ENCODE measurements at regions not wholly inside any gene's neighbourhood (a gene's known extent, or its start where the extent isn't known, plus 50 kb on each side); places are given as distances from the start of the nearest gene placed in this dataset.
"Not testable (repeated sequence)": the region's sequence is repeated elsewhere in the genome, so short reads cannot be mapped to it uniquely, and the experiment has no call there.

DNA sequence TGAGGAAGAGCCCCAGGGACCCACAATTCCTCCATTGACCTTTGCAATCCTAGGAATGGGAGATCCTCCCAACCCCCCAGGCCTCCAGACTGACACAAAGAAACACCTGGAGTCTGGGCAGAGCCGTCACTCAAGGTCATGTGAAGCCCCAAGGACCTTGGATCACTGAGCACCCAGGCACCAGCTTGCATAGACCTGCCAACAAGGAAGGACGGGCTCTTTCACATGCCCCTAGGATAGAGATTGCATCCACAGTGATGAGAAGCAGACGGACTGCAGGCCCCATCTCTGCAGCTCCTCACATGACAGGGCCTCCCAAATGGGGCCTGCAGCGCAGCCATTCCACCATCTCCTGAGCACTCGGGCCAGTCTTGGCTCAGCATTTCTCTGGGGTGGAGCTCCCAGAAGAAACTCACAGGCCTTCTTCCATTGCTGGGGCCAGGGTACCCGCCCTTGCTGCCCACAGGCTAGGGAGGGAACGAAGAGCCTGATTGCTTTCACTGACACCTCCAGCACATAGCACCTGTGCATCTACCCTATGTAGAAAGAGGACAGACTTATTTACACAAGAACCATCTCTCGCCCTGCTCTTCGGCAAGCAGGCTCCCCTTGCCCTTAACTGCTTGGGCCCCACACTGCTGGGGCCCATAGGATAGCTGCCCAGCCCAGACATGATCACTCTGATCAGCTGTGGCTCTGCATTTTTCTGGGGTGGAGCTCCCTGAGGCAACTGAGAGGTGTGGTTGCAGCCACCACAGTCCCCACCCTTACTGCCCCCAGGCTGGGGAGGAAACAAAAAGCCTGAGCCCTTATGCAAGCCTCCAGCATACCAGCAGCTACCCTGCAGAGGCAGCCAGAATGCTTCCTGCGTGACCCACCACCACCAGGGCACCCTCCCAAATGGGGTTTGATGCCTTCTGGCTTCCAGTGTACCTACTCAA lies 185.7 kb upstream of the ZCCHC13 start:
- no peaks in the 10 kb centered on the region for H3K27me3 ChIP-seq (replicated peaks; ENCODE audit: insufficient read depth)
- H3K4me3 ChIP-seq = no peak overlapping the region
- no peaks in the 10 kb centered on the region for H3K4me1 ChIP-seq (replicated peaks)
- 87% methylated on average over 10 of the region's 10 CpGs for WGBS
- intact Hi-C loops (cut with DNase I) = no loop called here
- no peak overlapping the region for H3K27ac ChIP-seq
- H3K36me3 ChIP-seq = no peaks in the 10 kb centered on the region
- H3K9me3 ChIP-seq = no peaks in the 10 kb centered on the region
- no peak for DNase-seq (ENCODE audit: low spot score)
- TF ChIP-seq POLR2AphosphoS5 (IDR thresholded peaks at IDR 0.05) (no peak), POLR2A (IDR thresholded peaks at IDR 0.05) (no peak)
- TF ChIP-seq, protein P1, sequence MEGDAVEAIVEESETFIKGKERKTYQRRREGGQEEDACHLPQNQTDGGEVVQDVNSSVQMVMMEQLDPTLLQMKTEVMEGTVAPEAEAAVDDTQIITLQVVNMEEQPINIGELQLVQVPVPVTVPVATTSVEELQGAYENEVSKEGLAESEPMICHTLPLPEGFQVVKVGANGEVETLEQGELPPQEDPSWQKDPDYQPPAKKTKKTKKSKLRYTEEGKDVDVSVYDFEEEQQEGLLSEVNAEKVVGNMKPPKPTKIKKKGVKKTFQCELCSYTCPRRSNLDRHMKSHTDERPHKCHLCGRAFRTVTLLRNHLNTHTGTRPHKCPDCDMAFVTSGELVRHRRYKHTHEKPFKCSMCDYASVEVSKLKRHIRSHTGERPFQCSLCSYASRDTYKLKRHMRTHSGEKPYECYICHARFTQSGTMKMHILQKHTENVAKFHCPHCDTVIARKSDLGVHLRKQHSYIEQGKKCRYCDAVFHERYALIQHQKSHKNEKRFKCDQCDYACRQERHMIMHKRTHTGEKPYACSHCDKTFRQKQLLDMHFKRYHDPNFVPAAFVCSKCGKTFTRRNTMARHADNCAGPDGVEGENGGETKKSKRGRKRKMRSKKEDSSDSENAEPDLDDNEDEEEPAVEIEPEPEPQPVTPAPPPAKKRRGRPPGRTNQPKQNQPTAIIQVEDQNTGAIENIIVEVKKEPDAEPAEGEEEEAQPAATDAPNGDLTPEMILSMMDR (IDR thresholded peaks at IDR 0.05) = no peak

DNA sequence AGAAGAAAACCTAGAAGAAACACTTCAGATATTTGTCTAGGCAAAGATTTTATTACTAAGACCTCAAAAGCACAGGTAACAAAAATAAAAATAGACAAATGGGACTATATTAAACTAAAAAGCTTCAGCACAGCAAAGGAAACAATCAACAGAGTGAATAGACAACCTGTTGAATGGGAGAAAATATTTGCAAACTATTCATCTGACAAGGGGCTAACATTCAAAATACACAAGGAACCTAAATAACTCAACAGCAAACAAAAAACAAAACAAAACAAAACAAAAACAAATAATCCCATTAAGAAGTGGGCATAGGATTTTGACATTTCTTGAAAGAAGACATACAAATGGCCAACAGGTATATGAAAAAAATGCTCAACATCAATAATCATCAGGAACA lies 192.7 kb upstream of the ZCCHC13 start:
- no peak overlapping the region for H3K4me3 ChIP-seq
- H3K36me3 ChIP-seq = no peaks in the 10 kb centered on the region
- H3K4me1 ChIP-seq (replicated peaks) = no peaks in the 10 kb centered on the region
- TF ChIP-seq POLR2A (IDR thresholded peaks at IDR 0.05) = no peak
- no peak for TF ChIP-seq POLR2AphosphoS5 (IDR thresholded peaks at IDR 0.05)
- TF ChIP-seq, protein P1 (IDR thresholded peaks at IDR 0.05) = no peak
- H3K27ac ChIP-seq = no peak overlapping the region
- intact Hi-C loops (cut with DNase I) = no loop called here
- no peak for DNase-seq (ENCODE audit: low spot score)
- H3K9me3 ChIP-seq = no peaks in the 10 kb centered on the region
- no peaks in the 10 kb centered on the region for H3K27me3 ChIP-seq (replicated peaks; ENCODE audit: insufficient read depth)

DNA sequence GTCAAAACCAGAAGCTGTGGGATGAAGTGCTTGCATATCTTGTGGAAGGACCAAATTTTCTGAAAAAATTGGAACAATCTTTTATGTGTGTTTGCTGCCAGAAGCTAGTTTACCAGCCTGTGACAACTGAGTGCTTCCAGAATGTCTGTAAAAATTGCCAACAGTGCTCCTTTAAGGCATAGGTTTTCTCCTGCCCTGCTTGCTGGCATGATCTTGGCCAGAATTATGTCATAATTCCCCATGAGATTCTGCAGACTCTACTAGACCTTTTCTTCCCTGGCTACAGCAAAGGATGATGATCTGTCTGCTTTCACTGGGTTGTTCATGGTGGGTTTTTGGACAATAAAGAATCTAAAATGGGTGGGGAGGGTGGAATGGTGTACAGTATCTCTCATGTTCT lies 196.3 kb upstream of the ZCCHC13 start:
- intact Hi-C loops (cut with DNase I) = no loop called here
- H3K9me3 ChIP-seq = no peaks in the 10 kb centered on the region
- H3K4me3 ChIP-seq = no peak overlapping the region
- no peak for DNase-seq (ENCODE audit: low spot score)
- no peaks in the 10 kb centered on the region for H3K27me3 ChIP-seq (replicated peaks; ENCODE audit: insufficient read depth)
- TF ChIP-seq, protein P1 (IDR thresholded peaks at IDR 0.05) = no peak
- no peak for TF ChIP-seq POLR2AphosphoS5 (IDR thresholded peaks at IDR 0.05)
- no peak for TF ChIP-seq POLR2A (IDR thresholded peaks at IDR 0.05)
- no peaks in the 10 kb centered on the region for H3K36me3 ChIP-seq
- no peaks in the 10 kb centered on the region for H3K4me1 ChIP-seq (replicated peaks)
- H3K27ac ChIP-seq = no peak overlapping the region

DNA sequence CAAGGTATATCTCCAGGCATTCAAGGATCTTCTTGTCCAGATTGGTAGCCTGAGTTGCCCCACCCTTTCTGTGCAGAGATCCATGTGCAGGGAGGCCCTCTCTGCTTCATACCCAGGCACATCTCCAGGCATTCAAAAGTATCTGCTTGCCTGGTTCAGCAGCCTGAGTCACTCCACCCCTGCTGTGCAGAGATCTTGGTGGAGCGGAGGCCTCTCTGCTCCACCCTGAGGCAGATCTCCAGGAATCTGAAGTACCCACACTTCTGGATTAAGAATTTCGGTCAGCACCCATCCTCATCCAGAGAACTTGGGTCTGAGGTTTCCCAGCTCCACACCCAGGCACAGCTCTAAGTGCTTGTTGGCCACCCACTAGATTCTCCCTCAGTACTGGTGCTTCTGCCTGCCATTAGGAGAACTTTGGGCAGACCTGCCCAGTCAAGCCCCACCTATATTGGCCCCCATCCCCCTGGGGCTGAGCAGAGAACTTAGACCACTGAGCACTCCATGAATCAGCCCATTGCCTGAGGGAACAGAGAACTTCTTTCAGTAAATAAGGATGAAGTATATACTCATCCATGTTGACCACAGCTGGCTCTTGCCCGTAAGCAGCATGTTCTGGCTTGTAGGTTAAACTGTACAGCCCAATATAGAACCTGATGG lies 199.5 kb upstream of the ZCCHC13 start:
- Histone ChIP-seq H3K4me3 (no peak overlapping the region), H3K27ac (no peak overlapping the region), H3K27me3 (replicated peaks; ENCODE audit: insufficient read depth) (no peaks in the 10 kb centered on the region), H3K9me3 (no peaks in the 10 kb centered on the region), H3K4me1 (replicated peaks) (no peaks in the 10 kb centered on the region), H3K36me3 (no peaks in the 10 kb centered on the region)
- intact Hi-C loops (cut with DNase I) = no loop called here
- no peak for DNase-seq (ENCODE audit: low spot score)
- TF ChIP-seq, protein P1 (IDR thresholded peaks at IDR 0.05) = no peak
- TF ChIP-seq POLR2A (IDR thresholded peaks at IDR 0.05) (no peak), POLR2AphosphoS5 (IDR thresholded peaks at IDR 0.05) (no peak)
- 100% methylated on average over 2 of the region's 3 CpGs for WGBS

DNA sequence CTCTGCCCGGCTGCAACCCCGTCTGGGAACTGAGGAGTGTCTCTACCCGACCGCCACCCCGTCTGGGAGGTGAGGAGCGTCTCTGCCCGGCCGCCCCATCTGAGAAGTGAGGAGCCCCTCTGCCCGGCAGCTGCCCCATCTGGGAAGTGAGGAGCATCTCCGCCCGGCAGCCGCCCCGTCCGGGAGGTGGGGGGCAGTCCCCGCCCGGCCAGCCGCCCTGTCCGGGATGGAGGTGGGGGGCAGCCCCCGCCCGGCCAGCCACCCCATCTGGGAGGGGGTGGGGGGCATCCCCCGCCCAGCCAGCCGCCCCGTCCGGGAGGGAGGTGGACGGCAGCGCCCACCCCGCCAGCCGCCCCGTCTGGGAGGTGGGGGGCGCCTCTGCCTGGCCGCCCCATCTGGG lies 205.6 kb upstream of the ZCCHC13 start:
- no CpG with 5 or more reads among the region's 31 CpGs for WGBS
- intact Hi-C loops (cut with DNase I); H3K9me3 ChIP-seq; H3K36me3 ChIP-seq; H3K27ac ChIP-seq; H3K27me3 ChIP-seq (replicated peaks; ENCODE audit: insufficient read depth); H3K4me3 ChIP-seq; H3K4me1 ChIP-seq (replicated peaks); DNase-seq (ENCODE audit: low spot score): not testable (repeated sequence)
